ENCODE measurements at regions not wholly inside any gene's neighbourhood (a gene's known extent, or its start where the extent isn't known, plus 50 kb on each side); places are given as distances from the start of the nearest gene placed in this dataset.

- no peak for DNase-seq
These were observed 68.9 kb upstream of the CAB39 start for GRCh38 chr2:230643576-230644291.

GRCh38 chr2:230644356-230644935, 68.2 kb upstream of the CAB39 start:
- DNase-seq = no peak

GRCh38 chr2:230648356-230648755, 64.3 kb upstream of the CAB39 start:
- DNase-seq = no peak

GRCh38 chr2:230650585-230651137, 62.0 kb upstream of the CAB39 start:
- no peak for DNase-seq

- DNase-seq = no peak
These were observed 58.6 kb upstream of the CAB39 start for GRCh38 chr2:230654057-230654456.

GRCh38 chr2:230657462-230657861, 55.2 kb upstream of the CAB39 start:
- DNase-seq = no peak

GRCh38 chr2:230657906-230658305, 54.7 kb upstream of the CAB39 start:
- no peak for DNase-seq

- DNase-seq = no peak
These were observed 54.1 kb upstream of the CAB39 start for GRCh38 chr2:230658577-230658876.

- DNase-seq = no peak
These were observed 53.6 kb upstream of the CAB39 start for GRCh38 chr2:230658877-230659652.

- DNase-seq = no peak
These were observed 52.2 kb upstream of the CAB39 start for GRCh38 chr2:230660294-230661060.

GRCh38 chr2:230661072-230661957, 51.3 kb upstream of the CAB39 start:
- DNase-seq = no peak
